OCI-LY3 (cell line): ENCODE measurements at regions not wholly inside any gene's neighbourhood (a gene's known extent, or its start where the extent isn't known, plus 50 kb on each side); places are given as distances from the start of the nearest gene placed in this dataset.

Experiments
- CTCF ChIP-seq: fragments of 200-600, 300-600 bp; sonication (generic); IDR thresholded peaks from 2 replicates; pipeline ENCODE4 v1.5.1; 2014; ENCODE audit warnings: antibody characterized with exemption, low read length, low read depth
- EZH2phosphoT487 ChIP-seq: fragments of 200-600 bp; shearing (Covaris generic); IDR thresholded peaks from 2 replicates; pipeline ENCODE4 v1.6.1; 2018; ENCODE audit warnings: antibody characterized with exemption, mixed run types, low read depth

- TF ChIP-seq CTCF = no peak
- no peak for TF ChIP-seq EZH2phosphoT487
Measured at GRCh38 chr6:56804996-56805395, 149.9 kb upstream of the BEND6 start.
